ENCODE measurements at regions not wholly inside any gene's neighbourhood (a gene's known extent, or its start where the extent isn't known, plus 50 kb on each side); places are given as distances from the start of the nearest gene placed in this dataset.

DNA sequence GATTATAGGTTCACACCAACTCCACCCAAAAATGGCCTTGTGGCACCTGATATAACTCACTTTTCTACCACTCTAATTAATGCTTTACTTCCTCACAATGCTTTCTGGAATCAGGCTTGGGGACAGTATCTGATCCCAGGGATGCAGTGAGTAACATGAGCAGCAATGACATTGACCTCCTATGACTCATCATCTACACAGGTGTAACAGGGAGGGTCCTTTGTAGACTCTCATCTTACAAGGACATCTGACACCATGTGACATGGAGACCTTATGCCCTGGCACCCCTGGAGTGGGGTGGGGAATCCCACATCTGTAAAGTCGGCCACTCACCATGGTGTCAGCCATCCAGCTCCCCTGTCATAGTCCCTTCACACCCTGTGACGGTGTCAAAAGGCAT lies 586.4 kb downstream of the MED13L start:
- TF ChIP-seq CEBPB (IDR thresholded peaks at IDR 0.05) (no peak), TAF1 (IDR thresholded peaks at IDR 0.05; ENCODE audit: low read depth) (no peak), EP300 (IDR thresholded peaks at IDR 0.05; ENCODE audit: borderline replicate concordance) (no peak), FOXM1 (IDR thresholded peaks at IDR 0.05; ENCODE audit: borderline replicate concordance, low read depth) (no peak), YY1 (IDR thresholded peaks at IDR 0.05; ENCODE audit: low read depth) (no peak), TCF12 (IDR thresholded peaks at IDR 0.05; ENCODE audit: low read depth) (no peak)
- TF ChIP-seq, protein P1, sequence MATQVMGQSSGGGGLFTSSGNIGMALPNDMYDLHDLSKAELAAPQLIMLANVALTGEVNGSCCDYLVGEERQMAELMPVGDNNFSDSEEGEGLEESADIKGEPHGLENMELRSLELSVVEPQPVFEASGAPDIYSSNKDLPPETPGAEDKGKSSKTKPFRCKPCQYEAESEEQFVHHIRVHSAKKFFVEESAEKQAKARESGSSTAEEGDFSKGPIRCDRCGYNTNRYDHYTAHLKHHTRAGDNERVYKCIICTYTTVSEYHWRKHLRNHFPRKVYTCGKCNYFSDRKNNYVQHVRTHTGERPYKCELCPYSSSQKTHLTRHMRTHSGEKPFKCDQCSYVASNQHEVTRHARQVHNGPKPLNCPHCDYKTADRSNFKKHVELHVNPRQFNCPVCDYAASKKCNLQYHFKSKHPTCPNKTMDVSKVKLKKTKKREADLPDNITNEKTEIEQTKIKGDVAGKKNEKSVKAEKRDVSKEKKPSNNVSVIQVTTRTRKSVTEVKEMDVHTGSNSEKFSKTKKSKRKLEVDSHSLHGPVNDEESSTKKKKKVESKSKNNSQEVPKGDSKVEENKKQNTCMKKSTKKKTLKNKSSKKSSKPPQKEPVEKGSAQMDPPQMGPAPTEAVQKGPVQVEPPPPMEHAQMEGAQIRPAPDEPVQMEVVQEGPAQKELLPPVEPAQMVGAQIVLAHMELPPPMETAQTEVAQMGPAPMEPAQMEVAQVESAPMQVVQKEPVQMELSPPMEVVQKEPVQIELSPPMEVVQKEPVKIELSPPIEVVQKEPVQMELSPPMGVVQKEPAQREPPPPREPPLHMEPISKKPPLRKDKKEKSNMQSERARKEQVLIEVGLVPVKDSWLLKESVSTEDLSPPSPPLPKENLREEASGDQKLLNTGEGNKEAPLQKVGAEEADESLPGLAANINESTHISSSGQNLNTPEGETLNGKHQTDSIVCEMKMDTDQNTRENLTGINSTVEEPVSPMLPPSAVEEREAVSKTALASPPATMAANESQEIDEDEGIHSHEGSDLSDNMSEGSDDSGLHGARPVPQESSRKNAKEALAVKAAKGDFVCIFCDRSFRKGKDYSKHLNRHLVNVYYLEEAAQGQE (IDR thresholded peaks at IDR 0.05; ENCODE audit: low read depth) = no peak
- TF ChIP-seq, protein P2, sequence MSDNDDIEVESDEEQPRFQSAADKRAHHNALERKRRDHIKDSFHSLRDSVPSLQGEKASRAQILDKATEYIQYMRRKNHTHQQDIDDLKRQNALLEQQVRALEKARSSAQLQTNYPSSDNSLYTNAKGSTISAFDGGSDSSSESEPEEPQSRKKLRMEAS (IDR thresholded peaks at IDR 0.05) = no peak
